SJSA1 (cell line): ENCODE measurements at regions not wholly inside any gene's neighbourhood (a gene's known extent, or its start where the extent isn't known, plus 50 kb on each side); places are given as distances from the start of the nearest gene placed in this dataset.
"Not testable (repeated sequence)": the region's sequence is repeated elsewhere in the genome, so short reads cannot be mapped to it uniquely, and the experiment has no call there.

Experiments
- DNase-seq, 2 experiments: peaks; one replicate each; pipeline ENCODE4 v3.0.0-alpha.2; 2015 to 2020; ENCODE audit warnings: low spot score in 2 of 2, low read depth in 1 of 2
- H3K27ac ChIP-seq: fragments of 250-450 bp; sonication (Bioruptor Pico); 2 replicates; pipeline ENCODE4 v1.5.1; 2020; ENCODE audit warnings: mild to moderate bottlenecking, moderate library complexity
- H3K27me3 ChIP-seq: fragments of 250-450 bp; sonication (Bioruptor Pico); replicated peaks from 2 replicates; pipeline ENCODE4 v1.5.1; 2020; ENCODE audit warnings: mild to moderate bottlenecking, moderate library complexity
- H3K36me3 ChIP-seq: fragments of 250-450 bp; sonication (Bioruptor Pico); 2 replicates; pipeline ENCODE4 v1.5.1; 2020; ENCODE audit warnings: mild to moderate bottlenecking
- H3K4me1 ChIP-seq: fragments of 250-450 bp; sonication (Bioruptor Pico); replicated peaks from 2 replicates; pipeline ENCODE4 v1.6.1; 2021; ENCODE audit warnings: mild to moderate bottlenecking
- H3K4me3 ChIP-seq: fragments of 250-450 bp; sonication (Bioruptor Pico); 2 replicates; pipeline ENCODE4 v1.5.1; 2020; ENCODE audit warnings: mild to moderate bottlenecking
- H3K9me3 ChIP-seq: fragments of 250-450 bp; sonication (Bioruptor Pico); replicated peaks from 2 replicates; pipeline ENCODE4 v1.5.1; 2020; ENCODE audit warnings: mild to moderate bottlenecking

DNA sequence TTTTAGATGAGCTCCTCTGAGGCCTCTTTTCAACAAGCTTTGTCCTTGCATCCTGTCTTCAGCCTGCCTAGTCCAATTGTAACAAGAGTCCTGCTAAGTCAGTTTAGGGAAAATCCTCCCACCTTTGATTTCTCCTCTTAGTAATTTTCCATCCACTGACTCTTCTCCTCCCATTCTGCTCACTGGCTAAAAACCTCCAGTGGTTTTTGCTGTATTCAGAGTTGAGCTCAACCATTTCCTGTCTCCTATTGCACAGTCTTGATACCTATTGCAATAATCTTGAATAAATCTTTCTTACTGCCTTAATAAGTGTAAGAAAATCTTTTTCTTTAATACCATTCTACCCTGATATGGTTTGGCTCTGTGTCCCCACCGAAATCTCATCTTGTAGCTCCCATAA is 117.8 kb upstream of the ENPP6 start:
- DNase-seq, result no peak

DNA sequence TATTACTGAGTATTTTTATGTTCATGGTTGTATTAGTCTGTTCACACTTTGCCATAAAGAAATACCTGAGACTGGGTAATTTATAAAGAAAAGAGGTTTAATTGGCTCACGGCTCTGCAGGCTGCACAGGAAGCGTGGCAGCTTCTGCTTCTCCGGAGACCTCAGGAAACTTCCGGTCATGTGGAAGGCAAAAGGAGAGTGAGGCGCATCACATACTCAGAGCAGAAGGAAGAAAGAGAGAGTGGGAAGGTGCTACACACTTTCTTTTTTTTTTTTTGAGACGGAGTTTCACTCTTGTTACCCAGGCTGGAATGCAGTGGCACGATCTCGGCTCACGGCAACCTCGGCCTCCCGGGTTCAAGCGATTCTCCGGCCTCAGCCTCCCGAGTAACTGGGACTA is 115.8 kb upstream of the ENPP6 start:
- not testable (repeated sequence) for H3K4me3 ChIP-seq, H3K36me3 ChIP-seq, H3K9me3 ChIP-seq, DNase-seq, H3K27ac ChIP-seq, H3K27me3 ChIP-seq, H3K4me1 ChIP-seq

More for the DNA sequence above, 117.8 kb upstream of the ENPP6 start:
- Histone ChIP-seq H3K4me3 (no peak overlapping the region), H3K27ac (no peak overlapping the region), H3K27me3 (no peaks in the 10 kb centered on the region), H3K9me3 (no peaks in the 10 kb centered on the region), H3K4me1 (no peaks in the 10 kb centered on the region; the same call in 1 of the 2 replicates), H3K36me3 (no peaks in the 10 kb centered on the region)

DNA sequence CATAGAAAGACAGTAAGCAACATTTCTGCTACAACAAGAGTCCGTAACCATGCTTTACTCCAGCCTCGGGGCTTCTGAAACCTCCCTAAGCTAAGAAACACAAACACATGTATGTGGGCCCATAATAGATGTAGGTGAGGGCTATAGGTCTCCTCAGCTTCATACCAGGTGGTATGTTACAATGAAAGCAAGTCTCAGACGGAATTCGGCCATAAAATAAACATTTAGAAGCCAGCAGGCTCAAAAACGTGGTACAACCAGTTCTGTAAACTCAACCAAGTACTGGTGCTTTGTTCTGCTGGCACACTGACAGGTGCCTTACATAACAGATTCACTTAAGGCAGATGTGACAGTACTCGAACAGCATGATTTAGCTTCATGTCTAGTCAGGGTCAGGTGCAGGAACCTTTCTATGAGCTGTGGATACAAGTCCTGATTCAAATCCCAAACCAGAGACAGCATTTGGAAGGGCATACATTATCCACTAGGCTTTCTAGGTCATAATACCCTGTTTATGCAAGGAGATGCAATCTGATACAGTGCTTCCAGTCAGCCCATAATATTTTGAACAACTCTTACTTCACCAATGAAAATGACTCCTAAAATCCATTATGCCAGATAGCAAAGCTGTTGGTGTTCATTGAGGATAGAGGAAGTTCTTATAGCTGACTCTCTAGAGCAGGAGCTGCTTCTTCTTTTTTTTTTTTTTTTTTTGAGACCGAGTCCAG is 113.8 kb upstream of the ENPP6 start:
- peak overlapping the region; percentile 8; the same call in 1 of the 2 replicates for H3K4me3 ChIP-seq
- no peaks in the 10 kb centered on the region for H3K9me3 ChIP-seq
- H3K27ac ChIP-seq, result no peak overlapping the region
- DNase-seq, result peak in 1 of 2 experiments; percentile 6
- H3K27me3 ChIP-seq, result no peaks in the 10 kb centered on the region
- no peaks in the 10 kb centered on the region for H3K36me3 ChIP-seq
- H3K4me1 ChIP-seq, result no peaks in the 10 kb centered on the region; the same call in 1 of the 2 replicates

DNA sequence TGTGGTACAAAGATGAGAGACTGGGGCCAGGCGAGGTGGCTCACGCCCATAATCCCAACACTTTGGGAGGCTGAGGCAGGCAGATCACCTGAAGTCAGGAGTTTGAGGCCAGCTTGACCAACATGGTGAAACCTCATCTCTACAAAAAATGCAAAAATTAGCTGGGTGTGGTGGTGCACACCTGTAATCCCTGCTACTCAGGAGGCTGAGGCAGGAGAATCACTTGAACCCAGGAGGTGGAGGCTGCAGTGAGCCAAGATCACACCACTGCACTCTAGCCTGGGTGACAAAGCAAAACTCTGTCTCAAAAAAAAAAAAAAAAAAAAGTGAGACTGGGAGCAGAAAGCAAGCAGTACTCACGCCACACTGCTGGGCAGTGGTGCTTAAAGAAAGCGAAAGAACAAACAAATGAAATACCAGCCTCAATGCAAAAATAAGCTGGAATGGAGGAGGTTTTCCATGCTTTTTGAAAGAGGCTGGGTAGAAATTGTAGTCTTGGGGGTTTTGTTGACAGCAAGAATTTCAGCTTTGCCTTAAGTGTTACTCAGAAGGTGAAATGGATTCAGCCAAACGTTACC is 112.9 kb upstream of the ENPP6 start:
- peak in 1 of 2 experiments; percentile 2 for DNase-seq
- H3K4me3 ChIP-seq, result peak overlapping the region; percentile 8; the same call in 1 of the 2 replicates
- not testable (repeated sequence) for H3K27me3 ChIP-seq, H3K4me1 ChIP-seq, H3K27ac ChIP-seq, H3K36me3 ChIP-seq, H3K9me3 ChIP-seq

DNA sequence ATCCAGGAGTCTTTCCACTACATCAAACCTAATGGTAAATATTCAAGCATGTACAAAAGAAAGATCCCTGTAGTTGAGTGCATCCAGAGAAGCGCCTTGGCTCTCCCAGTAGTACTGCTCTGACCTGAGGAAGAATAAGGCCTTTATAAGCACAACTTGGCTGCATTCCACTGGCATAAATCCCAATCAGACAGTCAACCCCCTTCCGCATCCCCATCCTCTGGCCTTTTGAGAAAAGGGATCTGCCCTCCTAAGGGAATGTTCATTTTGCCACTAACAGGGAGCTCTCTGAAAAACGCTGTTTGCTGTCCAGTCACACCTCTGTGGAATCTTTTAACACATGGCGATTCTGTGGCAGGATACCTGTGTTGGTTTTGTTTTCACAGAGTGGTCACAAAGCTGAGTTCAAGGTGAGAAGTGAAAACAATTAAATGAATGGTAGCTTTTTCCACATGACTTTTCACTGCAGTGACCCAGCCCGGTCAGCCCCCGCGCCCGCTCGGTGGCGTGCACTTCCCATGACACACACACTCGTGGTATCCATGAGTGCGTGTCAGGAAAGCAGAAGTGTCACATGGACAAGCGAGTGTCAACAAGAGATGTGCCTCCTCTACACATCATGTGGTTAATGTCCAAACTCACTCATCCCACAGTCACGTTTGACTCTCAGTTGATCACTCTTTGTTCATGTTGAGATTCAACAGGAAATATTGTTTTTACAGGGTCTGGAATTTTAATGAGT is 112.2 kb upstream of the ENPP6 start:
- DNase-seq, result no peak
- H3K27me3 ChIP-seq, result no peaks in the 10 kb centered on the region
- H3K36me3 ChIP-seq, result no peaks in the 10 kb centered on the region

DNA sequence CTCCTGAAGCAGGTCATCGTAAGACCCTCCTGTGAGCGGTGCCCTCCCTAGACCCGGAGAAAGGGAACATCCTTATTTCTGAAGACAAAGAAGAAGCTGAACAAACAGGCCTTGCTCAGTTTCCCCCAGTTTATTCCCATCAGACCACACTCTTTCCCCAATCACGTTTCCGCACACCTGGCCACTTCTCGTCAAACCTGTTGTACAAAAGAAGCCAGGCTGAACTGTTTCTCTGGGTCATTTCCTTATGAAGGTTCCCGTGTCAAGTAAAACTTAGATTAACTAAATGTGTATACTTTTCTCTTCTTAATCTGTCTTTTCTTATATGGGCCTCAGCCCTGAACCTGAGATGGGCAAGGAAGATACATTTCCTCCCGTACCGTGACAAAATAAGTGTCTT is 111.6 kb upstream of the ENPP6 start:
- no peaks in the 10 kb centered on the region for H3K36me3 ChIP-seq
- DNase-seq, result no peak
- H3K4me1 ChIP-seq, result no peaks in the 10 kb centered on the region; the same call in 1 of the 2 replicates
- H3K27ac ChIP-seq, result no peak overlapping the region
- no peaks in the 10 kb centered on the region for H3K9me3 ChIP-seq
- no peak overlapping the region for H3K4me3 ChIP-seq
- no peaks in the 10 kb centered on the region for H3K27me3 ChIP-seq

More for the DNA sequence above, 112.2 kb upstream of the ENPP6 start:
- no peaks in the 10 kb centered on the region; the same call in 1 of the 2 replicates for H3K4me1 ChIP-seq
- no peak overlapping the region for H3K27ac ChIP-seq
- no peak overlapping the region for H3K4me3 ChIP-seq
- no peaks in the 10 kb centered on the region for H3K9me3 ChIP-seq

DNA sequence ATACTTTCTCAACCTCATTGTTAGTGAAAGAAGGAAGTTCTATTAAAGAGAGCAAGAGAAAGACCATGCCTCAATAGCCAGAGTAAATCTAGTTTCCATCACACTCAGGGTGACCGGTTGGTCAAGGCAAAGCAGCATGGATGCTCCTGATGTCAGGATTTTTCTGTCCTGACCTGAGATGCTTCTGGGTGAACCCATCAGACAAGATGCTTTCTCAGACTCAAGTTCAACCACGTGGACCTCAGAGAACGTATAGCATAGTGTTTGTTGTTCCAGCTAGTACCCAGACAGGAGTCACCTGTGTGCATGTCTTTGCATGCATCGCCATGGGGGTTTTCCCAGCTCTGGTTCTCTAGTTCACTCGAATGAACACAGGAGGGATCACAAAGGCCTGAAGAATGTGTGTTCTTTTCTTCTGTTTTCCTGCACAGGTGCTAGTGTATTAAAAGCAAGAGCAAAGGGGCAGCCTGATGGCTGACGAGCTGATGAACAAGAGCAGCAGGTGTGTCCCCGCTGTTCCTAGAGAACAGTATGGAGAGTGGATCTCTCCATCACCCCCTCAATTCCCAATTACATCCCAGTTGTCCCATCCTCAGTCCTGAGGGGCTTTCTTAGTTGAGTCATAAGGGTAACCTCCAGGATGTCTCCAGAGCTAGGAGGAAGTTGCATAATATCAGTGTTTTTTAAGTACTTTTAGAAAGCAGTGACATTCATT is 110.5 kb upstream of the ENPP6 start:
- DNase-seq, result peak in 1 of 2 experiments; percentile 12
- Histone ChIP-seq H3K27ac (no peak overlapping the region), H3K27me3 (no peaks in the 10 kb centered on the region), H3K9me3 (no peaks in the 10 kb centered on the region), H3K4me1 (no peaks in the 10 kb centered on the region; the same call in 1 of the 2 replicates), H3K36me3 (no peaks in the 10 kb centered on the region), H3K4me3 (no peak overlapping the region)

DNA sequence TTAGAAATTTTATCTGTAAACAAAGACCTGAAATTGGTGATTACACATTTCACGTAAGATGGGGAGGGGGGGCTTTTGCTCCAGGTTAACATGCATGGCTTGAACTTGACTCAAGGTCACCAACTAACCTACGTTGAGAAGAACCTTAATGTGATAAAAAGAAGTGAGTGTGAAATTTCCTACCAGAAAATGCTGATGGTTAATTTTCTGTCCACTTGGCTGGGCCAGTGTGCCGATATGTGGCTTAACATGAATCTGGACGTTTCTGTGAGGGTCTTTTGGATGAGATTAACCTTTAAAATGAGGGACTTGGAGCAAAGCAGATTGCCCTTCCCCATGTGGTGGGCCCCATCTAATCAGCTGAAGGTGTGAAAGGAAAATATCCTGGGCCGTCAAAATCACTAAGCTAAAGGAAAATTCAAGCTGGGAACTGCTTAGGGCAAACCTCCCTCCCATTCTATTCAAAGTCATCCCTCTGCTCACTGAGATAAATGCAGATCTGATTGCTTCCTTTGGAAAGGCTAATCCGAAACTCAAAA is 107.3 kb upstream of the ENPP6 start:
- H3K4me3 ChIP-seq, result no peak overlapping the region
- DNase-seq, result peak in 1 of 2 experiments; percentile 11
- H3K27ac ChIP-seq, result no peak overlapping the region
- no peaks in the 10 kb centered on the region for H3K9me3 ChIP-seq
- H3K27me3 ChIP-seq, result no peaks in the 10 kb centered on the region
- no peaks in the 10 kb centered on the region for H3K36me3 ChIP-seq
- H3K4me1 ChIP-seq, result no peaks in the 10 kb centered on the region

DNA sequence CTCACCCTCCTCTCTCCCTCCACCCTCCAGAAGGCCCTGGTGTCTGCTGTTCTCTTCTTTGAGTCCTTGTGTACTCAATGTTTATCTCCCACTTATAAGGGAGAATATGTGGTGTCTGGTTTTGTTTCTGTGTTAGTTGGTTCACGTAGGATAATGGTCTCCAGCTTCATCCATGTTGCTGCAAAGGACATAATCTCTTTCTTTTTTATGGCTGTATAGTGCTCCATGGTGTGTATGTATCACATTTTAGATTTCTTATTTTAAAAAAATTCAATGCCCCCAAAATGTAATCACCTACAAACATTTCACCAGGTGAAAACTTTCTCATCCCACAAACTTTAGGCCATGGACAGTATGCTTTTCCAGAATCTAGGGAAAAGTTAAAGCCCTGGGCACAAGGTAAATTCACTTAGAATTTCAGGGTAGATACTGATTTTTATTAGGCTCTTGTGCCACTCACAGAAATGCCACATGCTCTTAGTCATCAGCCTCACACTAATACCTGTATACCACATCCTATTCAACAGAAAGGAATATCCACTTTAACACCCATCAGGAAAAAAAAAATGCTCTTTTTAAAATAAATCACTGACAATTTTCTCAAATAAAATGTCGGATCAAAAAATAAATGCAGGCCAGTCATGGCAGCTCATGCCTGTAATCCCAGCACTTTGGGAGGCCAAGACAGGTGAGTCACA is 104.8 kb upstream of the ENPP6 start:
- Histone ChIP-seq H3K4me3 (no peak overlapping the region), H3K27me3 (no peaks in the 10 kb centered on the region), H3K27ac (no peak overlapping the region), H3K9me3 (no peaks in the 10 kb centered on the region), H3K36me3 (no peaks in the 10 kb centered on the region), H3K4me1 (no peaks in the 10 kb centered on the region)
- DNase-seq, result no peak

DNA sequence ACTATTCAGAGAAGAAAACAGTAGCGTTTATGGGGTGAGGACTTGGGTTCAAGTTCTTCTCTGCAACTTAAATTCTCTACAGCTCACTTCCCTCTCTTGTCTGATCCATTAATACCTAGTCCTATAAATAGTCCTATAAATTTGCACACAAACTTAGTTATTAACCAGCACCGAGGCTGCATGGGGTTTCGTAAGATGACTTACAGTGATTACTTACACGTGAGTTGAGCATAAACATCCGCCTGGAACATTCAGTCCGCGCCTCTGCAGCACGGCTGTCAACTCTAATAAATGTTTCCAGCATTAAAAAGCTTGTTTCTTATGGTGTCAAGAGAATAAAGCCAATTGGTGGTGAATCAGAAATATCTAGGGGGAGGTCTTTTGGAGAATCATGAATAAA is 103.0 kb upstream of the ENPP6 start:
- no peaks in the 10 kb centered on the region for H3K9me3 ChIP-seq
- no peak for DNase-seq
- H3K4me3 ChIP-seq, result no peak overlapping the region
- no peaks in the 10 kb centered on the region for H3K36me3 ChIP-seq
- no peak overlapping the region for H3K27ac ChIP-seq
- no peaks in the 10 kb centered on the region for H3K27me3 ChIP-seq
- no peaks in the 10 kb centered on the region for H3K4me1 ChIP-seq

DNA sequence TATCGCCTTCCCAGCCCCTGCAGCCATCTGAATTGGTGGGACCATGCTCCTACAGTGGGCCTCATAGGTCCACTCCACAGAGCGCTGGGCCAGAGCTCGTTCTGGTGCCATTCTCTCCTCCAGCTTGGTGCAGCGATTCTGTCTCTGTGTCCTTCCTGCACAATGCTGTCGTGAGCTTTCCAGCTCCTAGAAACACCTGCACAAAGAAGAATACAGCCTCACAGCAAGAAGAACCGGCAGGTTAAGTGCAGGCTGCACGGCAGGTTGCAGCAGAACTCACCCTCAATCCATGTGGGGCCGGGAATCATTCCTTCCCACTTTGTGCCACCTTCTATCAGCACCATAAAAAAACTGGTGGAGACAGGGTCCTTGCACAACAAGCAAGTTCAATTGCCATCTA is 101.2 kb upstream of the ENPP6 start:
- Histone ChIP-seq H3K9me3 (no peaks in the 10 kb centered on the region), H3K4me1 (no peaks in the 10 kb centered on the region), H3K36me3 (no peaks in the 10 kb centered on the region), H3K27me3 (no peaks in the 10 kb centered on the region), H3K4me3 (no peak overlapping the region), H3K27ac (no peak overlapping the region)
- no peak for DNase-seq

DNA sequence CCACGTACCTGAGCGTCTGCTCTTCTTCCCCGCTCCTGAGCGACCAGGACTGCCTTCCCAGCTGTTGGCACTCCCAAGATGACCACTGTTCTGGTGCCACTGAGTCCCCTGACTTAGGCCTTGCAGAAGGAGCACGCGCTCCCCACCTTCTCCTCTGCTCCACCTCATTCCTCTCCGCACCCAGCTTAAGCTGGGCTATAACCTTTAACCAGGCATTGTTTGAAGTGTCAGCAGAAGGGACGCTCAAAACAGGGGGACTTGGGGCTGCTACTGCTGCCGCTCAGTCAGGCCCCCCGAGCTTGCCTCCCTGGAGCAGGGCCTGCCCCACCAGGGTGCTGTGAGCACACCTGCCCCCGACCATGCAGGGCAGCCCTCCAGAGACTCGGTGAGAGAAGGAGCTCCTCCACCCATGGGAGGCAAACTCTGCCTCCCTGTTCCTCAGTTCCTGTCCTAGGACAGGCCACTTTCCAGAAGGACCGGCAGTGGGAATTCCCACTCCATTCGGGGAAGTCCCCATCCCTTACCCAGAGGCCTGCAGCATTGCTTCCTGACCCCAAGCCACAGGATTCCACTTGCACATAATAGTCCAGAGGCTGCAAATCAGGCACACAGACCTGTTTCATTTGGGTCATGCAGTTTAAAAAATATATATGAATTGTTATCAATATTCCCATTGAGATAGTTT is 99.7 kb upstream of the ENPP6 start:
- H3K36me3 ChIP-seq, result no peaks in the 10 kb centered on the region
- DNase-seq, result no peak
- no peaks in the 10 kb centered on the region for H3K27me3 ChIP-seq
- H3K4me1 ChIP-seq, result no peaks in the 10 kb centered on the region
- no peak overlapping the region for H3K27ac ChIP-seq
- H3K9me3 ChIP-seq, result no peaks in the 10 kb centered on the region
- no peak overlapping the region for H3K4me3 ChIP-seq
